Hypothalamus (tissue), 51 donors: ENCODE measurements at regions not wholly inside any gene's neighbourhood (a gene's known extent, or its start where the extent isn't known, plus 50 kb on each side); places are given as distances from the start of the nearest gene placed in this dataset.
"Not testable (repeated sequence)": the region's sequence is repeated elsewhere in the genome, so short reads cannot be mapped to it uniquely, and the experiment has no call there.

Source experiments
- DNase-seq, 51 donors: peaks; one replicate each; lab custom pipeline; 2025; lab: John Stamatoyannopoulos, UW

DNA sequence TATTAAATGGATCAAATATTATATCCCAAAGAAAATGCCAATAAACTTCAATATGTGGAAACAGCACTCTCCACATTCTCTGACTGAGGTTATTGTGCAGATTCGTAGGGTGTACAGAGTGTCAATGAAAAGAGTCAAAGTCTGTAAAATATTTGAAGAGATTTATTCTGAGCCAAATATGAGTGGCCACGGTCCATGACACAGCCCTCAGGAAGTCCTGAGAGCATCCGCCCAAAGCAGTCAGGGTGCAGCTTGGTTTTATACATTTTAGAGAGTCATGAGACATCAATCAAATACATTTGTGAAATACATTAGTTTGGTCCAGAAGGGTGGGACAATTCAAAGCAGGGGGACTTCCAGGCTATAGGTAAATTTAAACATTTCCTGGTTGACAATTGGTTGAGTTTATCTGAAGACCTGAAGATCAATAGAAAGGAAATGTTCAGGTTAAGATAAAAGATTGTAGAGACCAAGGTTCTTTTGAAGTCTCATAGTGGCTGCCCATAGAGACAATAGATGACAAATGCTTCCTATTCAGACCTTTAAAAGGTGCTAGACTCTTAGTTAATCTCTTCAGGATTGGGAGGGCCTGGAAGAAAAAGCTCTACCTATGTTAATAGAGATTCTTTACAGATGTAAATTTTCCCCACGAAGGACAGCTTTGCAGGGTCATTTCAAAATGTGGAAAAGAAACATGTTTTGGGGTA lies 569.5 kb downstream of the MATN1 start:
- no peak for DNase-seq

- no peak for DNase-seq
These were observed 571.6 kb downstream of the MATN1 start for GRCh38 chr1:30151826-30152225.

DNA sequence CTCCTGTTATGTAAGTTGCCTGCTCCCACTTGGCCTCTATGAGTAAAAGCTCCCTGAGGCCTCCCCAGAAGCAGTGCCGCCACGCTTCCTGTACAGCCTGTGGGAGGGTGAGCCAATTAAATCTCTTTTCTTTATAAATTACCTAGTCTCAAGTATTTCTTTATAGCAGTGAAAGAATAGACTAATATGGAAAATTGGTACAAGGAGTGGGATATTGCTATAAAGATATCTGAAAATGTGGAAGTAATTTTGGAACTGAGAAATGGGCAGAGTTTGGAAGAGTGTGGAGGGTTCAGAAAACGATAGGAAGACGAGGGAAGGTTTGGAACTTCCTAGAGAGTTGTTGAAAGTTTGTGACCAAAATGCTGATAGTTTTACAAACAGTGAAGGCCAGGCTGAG lies 572.3 kb downstream of the MATN1 start:
- DNase-seq, result no peak

GRCh38 chr1:30149226-30149625 lies 574.2 kb downstream of the MATN1 start:
- DNase-seq, result no peak

DNA sequence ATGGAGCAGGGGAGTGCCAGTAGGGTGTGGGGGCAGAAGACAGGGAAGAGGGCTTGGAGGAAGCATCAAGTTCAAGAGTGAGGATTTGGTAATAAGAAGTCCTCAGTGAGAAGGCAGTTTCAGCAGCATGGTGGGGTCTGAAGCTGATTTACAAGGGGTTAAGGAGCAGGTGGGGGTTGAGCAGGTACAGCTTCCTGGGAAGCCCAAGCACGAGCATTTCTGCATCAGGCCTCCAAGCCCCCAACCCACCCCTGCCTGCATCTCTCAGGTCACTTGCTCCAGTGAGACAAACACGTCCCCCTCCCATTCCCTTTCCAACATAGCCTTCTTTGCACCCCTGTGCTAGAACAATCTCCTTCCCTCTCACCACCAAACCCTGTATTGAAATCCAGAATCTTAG lies 574.7 kb downstream of the MATN1 start:
- no peak for DNase-seq

GRCh38 chr1:30147188-30147587 lies 576.2 kb downstream of the MATN1 start:
- no peak for DNase-seq

- no peak for DNase-seq
These were observed 576.9 kb downstream of the MATN1 start for GRCh38 chr1:30146448-30146847.

DNA sequence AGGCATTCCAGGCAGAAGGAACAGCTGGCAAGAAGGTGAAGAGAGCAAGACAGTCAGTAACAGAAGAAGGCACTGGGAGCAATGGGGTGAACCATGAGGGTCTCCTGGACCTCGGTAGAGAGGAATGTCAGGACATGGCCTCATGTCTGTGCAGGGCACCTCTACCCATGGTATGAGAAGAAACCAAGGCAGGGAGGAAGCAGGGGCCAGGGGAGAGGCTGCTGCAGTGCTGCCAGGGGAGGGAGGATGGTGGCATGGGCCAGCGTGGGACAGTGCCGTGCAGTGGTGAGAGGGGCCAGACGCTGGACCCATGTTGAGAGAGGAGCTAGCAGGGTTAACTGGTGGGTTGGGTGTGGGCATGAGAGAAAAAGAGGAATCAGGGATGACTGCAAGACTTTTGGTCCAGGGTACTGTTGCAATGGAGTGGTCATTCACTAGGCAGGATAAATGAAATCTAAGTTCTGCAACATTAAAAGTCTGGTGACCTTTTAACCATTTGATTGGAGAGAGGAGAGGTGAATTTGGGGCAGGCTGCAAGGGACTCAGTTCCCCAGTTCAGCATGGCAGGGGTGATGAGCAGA lies 577.6 kb downstream of the MATN1 start:
- no peak for DNase-seq

DNA sequence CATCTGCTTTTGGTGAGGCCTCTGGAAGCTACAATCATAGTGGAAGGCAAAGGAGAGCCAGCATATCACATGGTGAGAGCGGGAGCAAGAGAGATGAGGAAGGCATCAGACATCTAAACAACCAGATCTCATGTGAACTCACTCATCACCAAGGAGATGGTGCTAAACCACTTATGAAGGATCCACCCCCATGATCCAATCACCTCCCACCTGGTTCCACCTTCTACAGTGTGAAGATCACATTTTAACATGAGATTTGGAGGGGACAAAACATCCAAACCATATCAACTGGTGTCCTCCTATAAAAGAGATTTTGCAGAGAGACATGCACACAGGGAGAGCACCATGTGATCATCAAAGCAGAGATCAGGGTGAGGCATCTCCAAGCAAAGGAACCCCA lies 578.6 kb downstream of the MATN1 start:
- peak in 1 of 51 donors; percentile 26 for DNase-seq

- DNase-seq, result no peak
These were observed 579.9 kb downstream of the MATN1 start for GRCh38 chr1:30143517-30143916.

GRCh38 chr1:30140566-30140965 lies 582.8 kb downstream of the MATN1 start:
- no peak for DNase-seq

GRCh38 chr1:30138891-30139290 lies 584.5 kb downstream of the MATN1 start:
- no peak for DNase-seq

DNA sequence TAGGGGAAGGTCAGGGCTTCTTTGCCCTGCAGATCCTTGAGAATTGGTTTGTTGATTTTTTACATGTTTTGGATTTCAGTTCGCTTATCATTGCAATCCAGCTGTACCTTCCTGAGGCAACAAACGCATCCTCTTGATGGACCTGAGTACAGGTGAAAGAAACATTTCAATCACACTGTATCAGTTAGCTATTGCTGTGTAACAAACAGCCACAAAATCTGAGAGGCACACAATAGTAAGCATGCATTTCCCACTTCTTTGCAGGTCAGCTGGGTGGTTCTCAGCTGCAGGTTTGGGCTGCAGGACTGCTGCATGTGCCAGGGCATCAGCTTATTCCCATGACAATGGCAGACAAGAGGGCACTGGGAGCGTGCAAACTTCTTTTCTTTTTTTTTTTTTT lies 586.4 kb downstream of the MATN1 start:
- no peak for DNase-seq

GRCh38 chr1:30135698-30136097 lies 587.7 kb downstream of the MATN1 start:
- DNase-seq, result no peak

- no peak for DNase-seq
These were observed 588.7 kb downstream of the MATN1 start for GRCh38 chr1:30134466-30135217.

DNA sequence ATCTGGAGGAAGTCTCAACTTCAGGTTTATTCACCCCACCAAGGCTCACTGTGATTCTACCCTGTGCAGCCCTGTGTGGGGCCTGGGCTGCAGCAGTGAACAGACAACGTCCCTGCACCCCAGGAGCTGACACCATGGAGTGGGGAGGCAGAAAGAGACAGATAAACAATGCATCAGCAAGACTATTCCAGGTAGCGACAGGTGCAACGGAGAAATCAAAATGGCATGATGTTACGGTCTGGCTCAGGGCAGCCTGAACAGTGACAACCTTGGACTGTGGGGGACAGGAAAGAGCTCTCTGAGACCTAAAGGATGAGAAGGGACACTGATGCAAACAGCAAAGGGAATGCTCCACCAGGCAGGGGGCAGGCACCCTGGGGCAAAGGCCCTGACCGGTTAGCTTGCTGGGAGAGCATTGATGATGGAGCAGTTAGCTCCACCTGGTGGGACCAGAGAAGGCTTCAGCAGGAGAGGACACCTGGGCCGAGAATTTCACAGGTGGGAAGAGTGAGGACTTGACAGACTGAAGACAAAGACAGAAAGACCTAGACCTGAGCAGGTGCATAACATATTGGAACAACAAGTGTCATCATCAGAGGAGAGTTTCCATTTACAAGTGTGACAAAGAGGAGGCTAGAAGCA lies 589.9 kb downstream of the MATN1 start:
- DNase-seq, result no peak

- DNase-seq, result no peak
These were observed 590.6 kb downstream of the MATN1 start for GRCh38 chr1:30132602-30133286.

- DNase-seq, result not testable (repeated sequence)
These were observed 592.8 kb downstream of the MATN1 start for GRCh38 chr1:30130566-30130965.

DNA sequence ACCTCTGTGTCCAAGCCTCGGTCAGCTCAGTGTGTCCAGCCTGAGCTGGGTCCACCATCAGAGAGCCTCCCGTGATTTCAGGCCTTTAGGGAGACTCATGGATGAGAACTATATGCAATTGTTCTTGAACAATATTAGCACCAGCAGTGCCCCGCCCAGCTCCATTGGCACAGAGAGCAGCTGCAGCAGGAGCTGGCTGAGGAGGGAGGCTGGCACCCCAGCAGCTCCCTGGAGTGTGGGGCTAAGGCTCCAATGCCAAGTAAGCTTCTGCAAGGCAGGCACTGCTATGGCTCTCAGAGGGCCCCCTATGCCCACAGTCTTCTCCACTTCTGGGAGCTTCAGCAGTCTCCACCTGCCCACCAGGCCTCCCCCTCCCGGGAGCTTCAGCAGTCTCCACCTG lies 593.3 kb downstream of the MATN1 start:
- DNase-seq, result peak in 2 of 51 donors; percentile 2 to 18

DNA sequence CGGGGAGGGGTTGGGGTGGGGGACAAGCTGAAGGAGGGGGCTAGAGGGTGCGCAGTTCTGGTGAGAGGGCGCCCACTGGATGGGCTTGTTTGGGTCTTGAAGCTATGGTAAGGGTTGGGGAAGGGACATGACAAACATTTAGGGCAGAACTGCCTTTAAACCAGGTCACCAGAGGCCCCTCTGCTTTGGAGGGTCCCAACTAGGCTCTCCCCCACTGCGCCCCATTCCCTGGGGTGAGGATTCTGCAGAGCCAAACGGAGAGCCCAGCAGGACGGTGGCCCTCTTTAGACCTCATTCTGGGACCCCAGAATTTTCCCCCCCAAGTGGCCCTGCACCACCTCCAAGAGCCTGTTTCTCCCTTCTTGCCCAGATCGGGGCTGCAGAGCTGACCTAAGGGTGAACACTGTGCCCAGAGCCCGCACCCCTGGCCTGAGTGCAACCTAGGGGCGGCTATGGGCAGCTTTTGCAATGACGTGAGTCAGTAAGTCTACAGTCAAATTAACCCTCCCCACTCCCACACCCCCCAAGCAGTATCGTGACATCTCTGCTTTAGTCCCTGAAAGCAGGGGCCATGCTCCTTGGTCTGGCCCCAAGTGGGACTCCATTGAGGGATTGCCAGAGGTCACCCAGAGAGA lies 593.8 kb downstream of the MATN1 start:
- DNase-seq, result no peak
